SK-N-SH (cell line): ENCODE measurements at regions not wholly inside any gene's neighbourhood (a gene's known extent, or its start where the extent isn't known, plus 50 kb on each side); places are given as distances from the start of the nearest gene placed in this dataset.

ENCODE experiments used
- CTCF ChIP-seq: fragments of 200-600 bp; sonication (generic); IDR thresholded peaks from 2 replicates; pipeline ENCODE4 v1.6.1; 2017; ENCODE audit warnings: antibody characterized with exemption, mild to moderate bottlenecking, moderate library complexity
- EP300 ChIP-seq, 2 experiments: IDR thresholded peaks; 2 replicates each; pipeline versions ENCODE4 v1.4.0 to v1.6.1; 2012; ENCODE audit warnings: borderline replicate concordance in 1 of 2, low read depth in 1 of 2, low read length in 1 of 2
- EZH2phosphoT487 ChIP-seq: fragments of 200-600 bp; sonication (generic); IDR thresholded peaks from 2 replicates; pipeline ENCODE4 v1.6.1; 2017; ENCODE audit warnings: low read depth, mixed run types, mild to moderate bottlenecking, antibody characterized with exemption, moderate library complexity, borderline replicate concordance
- FOXJ3 ChIP-seq: sonication (generic); formaldehyde crosslinking; IDR thresholded peaks from 2 replicates; pipeline ENCODE4 v1.5.1; 2020; ENCODE audit warnings: mild to moderate bottlenecking, missing genetic modification reagents
- JUND ChIP-seq: IDR thresholded peaks from 2 replicates; pipeline ENCODE4 v1.4.0; 2012
- MAX ChIP-seq: IDR thresholded peaks from 2 replicates; pipeline ENCODE4 v1.4.0; 2012; ENCODE audit warnings: low read depth
- POLR2AphosphoS5 ChIP-seq: IDR thresholded peaks from 2 replicates; pipeline ENCODE4 v1.6.1; 2012; ENCODE audit warnings: low read depth, low read length
- RCOR1 ChIP-seq: fragments of 150-350 bp; IDR thresholded peaks from 2 replicates; pipeline ENCODE4 v1.6.1; 2017; ENCODE audit warnings: antibody characterized with exemption, low read length
- REST ChIP-seq: IDR thresholded peaks from 2 replicates; pipeline ENCODE4 v1.6.1; 2012; ENCODE audit warnings: mild to moderate bottlenecking, low read depth, low read length, moderate library complexity
- YY1 ChIP-seq: IDR thresholded peaks from 2 replicates; pipeline ENCODE4 v1.4.0; 2012; ENCODE audit warnings: low read depth, mild to moderate bottlenecking

GRCh38 chrX:121975671-121976070 lies 928.3 kb downstream of the GLUD2 start:
- TF ChIP-seq REST (no peak), JUND (no peak), CTCF (no peak), MAX (no peak), POLR2AphosphoS5 (no peak), YY1 (no peak), EP300 (IDR thresholded peaks at IDR 0.05; ENCODE audit: borderline replicate concordance in 1 of 2, low read depth in 1 of 2, low read length in 1 of 2) (no peak), FOXJ3 (CRISPR knock-in tag) (no peak), EZH2phosphoT487 (no peak), RCOR1 (no peak)
